GM13977 (cell line): ENCODE measurements at regions not wholly inside any gene's neighbourhood (a gene's known extent, or its start where the extent isn't known, plus 50 kb on each side); places are given as distances from the start of the nearest gene placed in this dataset.
"Not testable (repeated sequence)": the region's sequence is repeated elsewhere in the genome, so short reads cannot be mapped to it uniquely, and the experiment has no call there.

Experiments used
- DNase-seq: peaks from one replicate; pipeline ENCODE4 v3.0.0; 2012; ENCODE audit warnings: low spot score
- CTCF ChIP-seq: IDR thresholded peaks from 2 replicates; pipeline ENCODE4 v1.5.1; 2012; ENCODE audit warnings: mild to moderate bottlenecking, control low read depth; ENCODE audit not compliant: insufficient read depth; ENCODE audit errors: extremely low read depth, missing control alignments
- in situ Hi-C: fragments of 300-500 bp; cut with MboI; formaldehyde crosslinking; loops from one replicate; pipeline ENCODE4 v1.12.0; 2022; ENCODE audit warnings: low sequenced_read_pairs, low pct_unique_long_range_greater_than_20kb, mixed read lengths, inconsistent platforms; ENCODE audit not compliant: unreplicated experiment

GRCh38 chr3:167030082-167030725 lies 349.9 kb downstream of the ZBBX start:
- TF ChIP-seq CTCF: no peak
- no peak for DNase-seq
- in situ Hi-C loops: no loop called here

GRCh38 chr3:167019503-167019902 lies 360.6 kb downstream of the ZBBX start:
- DNase-seq, in situ Hi-C loops: not testable (repeated sequence)

GRCh38 chr3:167018591-167019111 lies 361.4 kb downstream of the ZBBX start:
- DNase-seq, in situ Hi-C loops: not testable (repeated sequence)

GRCh38 chr3:167012691-167013090 lies 367.4 kb downstream of the ZBBX start:
- no peak for TF ChIP-seq CTCF
- in situ Hi-C loops: no loop called here
- DNase-seq: no peak

- TF ChIP-seq CTCF: no peak
- DNase-seq: no peak
- in situ Hi-C loops: no loop called here
Observed at GRCh38 chr3:167008791-167009190, 371.3 kb downstream of the ZBBX start.

GRCh38 chr3:167001374-167001773 lies 378.7 kb downstream of the ZBBX start:
- in situ Hi-C loops: no loop called here
- TF ChIP-seq CTCF: no peak
- no peak for DNase-seq

GRCh38 chr3:166993015-166993630 lies 387.0 kb downstream of the ZBBX start:
- TF ChIP-seq CTCF: no peak
- DNase-seq: no peak
- in situ Hi-C loops: no loop called here

- in situ Hi-C loops: no loop called here
- DNase-seq: no peak
- no peak for TF ChIP-seq CTCF
Observed at GRCh38 chr3:166986000-166986399, 394.1 kb downstream of the ZBBX start.

GRCh38 chr3:166975796-166976195 lies 404.3 kb downstream of the ZBBX start:
- DNase-seq, in situ Hi-C loops: not testable (repeated sequence)

GRCh38 chr3:166967714-166968113 lies 412.4 kb downstream of the ZBBX start:
- in situ Hi-C loops, DNase-seq: not testable (repeated sequence)
